ENCODE measurements at regions not wholly inside any gene's neighbourhood (a gene's known extent, or its start where the extent isn't known, plus 50 kb on each side); places are given as distances from the start of the nearest gene placed in this dataset.

DNA sequence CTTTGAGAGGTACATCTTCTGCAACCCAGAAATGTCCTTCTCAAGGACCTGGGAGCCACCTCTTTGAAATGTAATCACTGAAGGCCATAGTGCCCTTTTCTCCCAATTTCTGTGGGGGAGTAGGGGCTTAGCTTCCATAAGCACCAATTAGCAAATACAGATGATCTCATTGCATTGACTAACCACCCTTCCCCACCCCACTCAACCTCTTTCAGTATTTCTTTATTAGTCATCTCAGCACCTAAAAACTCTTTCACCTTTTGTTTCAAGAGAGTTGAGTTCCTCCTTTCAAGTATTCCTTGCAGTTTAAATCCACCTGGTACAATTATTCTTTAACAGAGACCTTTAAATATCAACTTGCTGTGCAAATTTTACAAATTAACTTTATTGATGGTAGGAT, 1011.8 kb upstream of the CDH2 start:
- no peak for TF ChIP-seq ZC3H10 (CRISPR knock-in tag; IDR thresholded peaks at IDR 0.05)
- no peak for TF ChIP-seq CSDC2 (CRISPR knock-in tag; IDR thresholded peaks at IDR 0.05)
- TF ChIP-seq GLIS3 (CRISPR knock-in tag; IDR thresholded peaks at IDR 0.05), result no peak
- TF ChIP-seq, protein P1, sequence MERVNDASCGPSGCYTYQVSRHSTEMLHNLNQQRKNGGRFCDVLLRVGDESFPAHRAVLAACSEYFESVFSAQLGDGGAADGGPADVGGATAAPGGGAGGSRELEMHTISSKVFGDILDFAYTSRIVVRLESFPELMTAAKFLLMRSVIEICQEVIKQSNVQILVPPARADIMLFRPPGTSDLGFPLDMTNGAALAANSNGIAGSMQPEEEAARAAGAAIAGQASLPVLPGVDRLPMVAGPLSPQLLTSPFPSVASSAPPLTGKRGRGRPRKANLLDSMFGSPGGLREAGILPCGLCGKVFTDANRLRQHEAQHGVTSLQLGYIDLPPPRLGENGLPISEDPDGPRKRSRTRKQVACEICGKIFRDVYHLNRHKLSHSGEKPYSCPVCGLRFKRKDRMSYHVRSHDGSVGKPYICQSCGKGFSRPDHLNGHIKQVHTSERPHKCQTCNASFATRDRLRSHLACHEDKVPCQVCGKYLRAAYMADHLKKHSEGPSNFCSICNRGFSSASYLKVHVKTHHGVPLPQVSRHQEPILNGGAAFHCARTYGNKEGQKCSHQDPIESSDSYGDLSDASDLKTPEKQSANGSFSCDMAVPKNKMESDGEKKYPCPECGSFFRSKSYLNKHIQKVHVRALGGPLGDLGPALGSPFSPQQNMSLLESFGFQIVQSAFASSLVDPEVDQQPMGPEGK (CRISPR knock-in tag; IDR thresholded peaks at IDR 0.05; ENCODE audit: borderline replicate concordance), result no peak
- no peak for ATAC-seq

DNA sequence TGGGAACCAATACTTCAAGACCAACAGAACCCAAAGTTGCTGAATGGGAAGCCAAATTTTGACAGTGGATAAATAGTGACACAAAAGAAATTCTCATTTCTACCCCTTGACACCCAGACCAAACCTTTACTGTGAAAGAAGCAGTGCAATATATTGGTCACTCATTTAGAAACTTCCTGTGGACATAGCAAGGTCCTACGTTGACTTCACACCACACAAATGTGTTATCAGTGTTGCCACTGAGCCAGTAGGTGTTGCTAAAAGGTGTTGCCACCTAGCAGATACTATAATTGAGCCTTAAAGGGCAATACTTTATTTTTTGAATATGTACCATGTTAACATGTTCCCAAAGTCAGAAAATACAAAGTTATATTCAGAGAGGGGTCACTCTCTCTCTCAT, 1008.9 kb upstream of the CDH2 start:
- TF ChIP-seq ZFP30 (CRISPR knock-in tag; IDR thresholded peaks at IDR 0.05), result no peak
- TF ChIP-seq TOX (CRISPR knock-in tag; IDR thresholded peaks at IDR 0.05; ENCODE audit: borderline replicate concordance), result no peak
- ATAC-seq, result no peak

DNA sequence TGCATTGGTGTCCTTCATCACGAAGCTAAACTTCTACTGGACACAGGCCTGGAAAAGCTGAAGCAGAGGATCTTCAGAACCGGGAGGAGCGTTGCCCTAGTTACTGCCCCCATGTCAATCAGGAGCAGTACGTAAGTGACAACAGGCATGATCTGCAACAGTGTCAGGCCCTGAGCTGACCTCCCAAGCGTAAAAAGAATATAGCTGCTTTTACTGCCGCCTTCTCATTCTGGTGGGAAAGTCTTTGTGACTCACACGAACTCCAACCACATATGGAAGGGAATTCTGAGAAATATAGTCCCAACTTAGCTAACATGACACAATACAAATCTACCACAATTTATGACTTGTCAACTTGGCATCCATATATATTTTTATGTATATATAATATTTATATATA, 1007.7 kb upstream of the CDH2 start:
- TF ChIP-seq ZNF70 (CRISPR knock-in tag; IDR thresholded peaks at IDR 0.05), result no peak
- TF ChIP-seq ZNF565 (CRISPR knock-in tag; conservative IDR thresholded peaks at IDR 0.05; ENCODE audit: low read depth), result no peak
- no peak for TF ChIP-seq CSRNP3 (CRISPR knock-in tag; IDR thresholded peaks at IDR 0.05)
- TF ChIP-seq, protein P2, sequence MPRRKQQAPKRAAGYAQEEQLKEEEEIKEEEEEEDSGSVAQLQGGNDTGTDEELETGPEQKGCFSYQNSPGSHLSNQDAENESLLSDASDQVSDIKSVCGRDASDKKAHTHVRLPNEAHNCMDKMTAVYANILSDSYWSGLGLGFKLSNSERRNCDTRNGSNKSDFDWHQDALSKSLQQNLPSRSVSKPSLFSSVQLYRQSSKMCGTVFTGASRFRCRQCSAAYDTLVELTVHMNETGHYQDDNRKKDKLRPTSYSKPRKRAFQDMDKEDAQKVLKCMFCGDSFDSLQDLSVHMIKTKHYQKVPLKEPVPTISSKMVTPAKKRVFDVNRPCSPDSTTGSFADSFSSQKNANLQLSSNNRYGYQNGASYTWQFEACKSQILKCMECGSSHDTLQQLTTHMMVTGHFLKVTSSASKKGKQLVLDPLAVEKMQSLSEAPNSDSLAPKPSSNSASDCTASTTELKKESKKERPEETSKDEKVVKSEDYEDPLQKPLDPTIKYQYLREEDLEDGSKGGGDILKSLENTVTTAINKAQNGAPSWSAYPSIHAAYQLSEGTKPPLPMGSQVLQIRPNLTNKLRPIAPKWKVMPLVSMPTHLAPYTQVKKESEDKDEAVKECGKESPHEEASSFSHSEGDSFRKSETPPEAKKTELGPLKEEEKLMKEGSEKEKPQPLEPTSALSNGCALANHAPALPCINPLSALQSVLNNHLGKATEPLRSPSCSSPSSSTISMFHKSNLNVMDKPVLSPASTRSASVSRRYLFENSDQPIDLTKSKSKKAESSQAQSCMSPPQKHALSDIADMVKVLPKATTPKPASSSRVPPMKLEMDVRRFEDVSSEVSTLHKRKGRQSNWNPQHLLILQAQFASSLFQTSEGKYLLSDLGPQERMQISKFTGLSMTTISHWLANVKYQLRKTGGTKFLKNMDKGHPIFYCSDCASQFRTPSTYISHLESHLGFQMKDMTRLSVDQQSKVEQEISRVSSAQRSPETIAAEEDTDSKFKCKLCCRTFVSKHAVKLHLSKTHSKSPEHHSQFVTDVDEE (CRISPR knock-in tag; IDR thresholded peaks at IDR 0.05), result no peak
- no peak for TF ChIP-seq ZFP3 (CRISPR knock-in tag; IDR thresholded peaks at IDR 0.05)
- no peak for TF ChIP-seq PPARA (CRISPR knock-in tag; IDR thresholded peaks at IDR 0.05; ENCODE audit: borderline replicate concordance)
- TF ChIP-seq TOX (CRISPR knock-in tag; IDR thresholded peaks at IDR 0.05; ENCODE audit: borderline replicate concordance), result no peak
- no peak for TF ChIP-seq TCF4 (CRISPR knock-in tag; IDR thresholded peaks at IDR 0.05; ENCODE audit: borderline replicate concordance)
- TF ChIP-seq, protein P3, sequence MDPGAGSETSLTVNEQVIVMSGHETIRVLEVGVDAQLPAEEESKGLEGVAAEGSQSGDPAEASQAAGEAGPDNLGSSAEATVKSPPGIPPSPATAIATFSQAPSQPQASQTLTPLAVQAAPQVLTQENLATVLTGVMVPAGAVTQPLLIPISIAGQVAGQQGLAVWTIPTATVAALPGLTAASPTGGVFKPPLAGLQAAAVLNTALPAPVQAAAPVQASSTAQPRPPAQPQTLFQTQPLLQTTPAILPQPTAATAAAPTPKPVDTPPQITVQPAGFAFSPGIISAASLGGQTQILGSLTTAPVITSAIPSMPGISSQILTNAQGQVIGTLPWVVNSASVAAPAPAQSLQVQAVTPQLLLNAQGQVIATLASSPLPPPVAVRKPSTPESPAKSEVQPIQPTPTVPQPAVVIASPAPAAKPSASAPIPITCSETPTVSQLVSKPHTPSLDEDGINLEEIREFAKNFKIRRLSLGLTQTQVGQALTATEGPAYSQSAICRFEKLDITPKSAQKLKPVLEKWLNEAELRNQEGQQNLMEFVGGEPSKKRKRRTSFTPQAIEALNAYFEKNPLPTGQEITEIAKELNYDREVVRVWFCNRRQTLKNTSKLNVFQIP (CRISPR knock-in tag; IDR thresholded peaks at IDR 0.05; ENCODE audit: borderline replicate concordance, low read depth), result no peak
- TF ChIP-seq BACH2 (CRISPR knock-in tag; IDR thresholded peaks at IDR 0.05; ENCODE audit: borderline replicate concordance), result no peak
- no peak for TF ChIP-seq ZNF8 (CRISPR knock-in tag; IDR thresholded peaks at IDR 0.05)
- no peak for TF ChIP-seq CREB5 (CRISPR knock-in tag; IDR thresholded peaks at IDR 0.05; ENCODE audit: low read depth)
- TF ChIP-seq OSR1 (CRISPR knock-in tag; IDR thresholded peaks at IDR 0.05), result no peak
- TF ChIP-seq ZC3H10 (CRISPR knock-in tag; IDR thresholded peaks at IDR 0.05), result no peak
- TF ChIP-seq ARNTL (CRISPR knock-in tag; IDR thresholded peaks at IDR 0.05; ENCODE audit: borderline replicate concordance, low read depth), result no peak
- no peak for TF ChIP-seq CSDC2 (CRISPR knock-in tag; IDR thresholded peaks at IDR 0.05)
- TF ChIP-seq SNAI2 (CRISPR knock-in tag; IDR thresholded peaks at IDR 0.05), result no peak
- no peak for TF ChIP-seq ZFP30 (CRISPR knock-in tag; IDR thresholded peaks at IDR 0.05)
- no peak for TF ChIP-seq ISL1 (CRISPR knock-in tag; IDR thresholded peaks at IDR 0.05)
- no peak for ATAC-seq

All from SK-N-SH treated with all-trans-retinoic acid at 6 μM for 48 hours (cell line).